Astrocyte (in vitro differentiated cells and primary cell): ENCODE measurements at regions not wholly inside any gene's neighbourhood (a gene's known extent, or its start where the extent isn't known, plus 50 kb on each side); places are given as distances from the start of the nearest gene placed in this dataset.
A peak's percentile ranks its signal among the peaks of the same experiment; 100 is the strongest.

Experiments
- DNase-seq: peaks from one replicate; pipeline ENCODE4 v3.0.0-alpha.2; 2010; ENCODE audit warnings: low read depth
- FAIRE-seq: peaks from 2 replicates; lab custom pipeline; 2011; peaks lifted over from hg19 to GRCh38; lab: Jason Lieb, UNC
- H2AFZ ChIP-seq: 2 replicates; pipeline ENCODE4 v1.6.0; 2012; ENCODE audit warnings: low read depth, low read length, inconsistent platforms
- H3K27ac ChIP-seq: 2 replicates; pipeline ENCODE4 v1.5.1; 2011; ENCODE audit warnings: low read depth, low read length, inconsistent platforms
- H3K27me3 ChIP-seq: 2 replicates; pipeline ENCODE4 v1.6.0; 2011; ENCODE audit warnings: low read length, inconsistent platforms; ENCODE audit not compliant: insufficient read depth
- H3K36me3 ChIP-seq: 2 replicates; pipeline ENCODE4 v1.5.1; 2011; ENCODE audit warnings: low read length, inconsistent platforms; ENCODE audit not compliant: insufficient read depth
- H3K4me1 ChIP-seq: 2 replicates; pipeline ENCODE4 v1.5.1; 2011; ENCODE audit warnings: low read length, inconsistent platforms; ENCODE audit not compliant: insufficient read depth
- H3K4me2 ChIP-seq: 2 replicates; pipeline ENCODE4 v1.6.0; 2012; ENCODE audit warnings: low read length, inconsistent platforms
- H3K4me3 ChIP-seq: 2 replicates; pipeline ENCODE4 v1.5.1; 2011; ENCODE audit warnings: low read depth, mild to moderate bottlenecking, low read length, inconsistent platforms; ENCODE audit not compliant: insufficient read depth
- H3K79me2 ChIP-seq: 2 replicates; pipeline ENCODE4 v1.6.0; 2012; ENCODE audit warnings: mild to moderate bottlenecking, low read length, inconsistent platforms; ENCODE audit not compliant: insufficient read depth
- H3K9ac ChIP-seq: 2 replicates; pipeline ENCODE4 v1.6.0; 2012; ENCODE audit warnings: mild to moderate bottlenecking, low read length, inconsistent platforms
- H3K9me3 ChIP-seq: 2 replicates; pipeline ENCODE4 v1.5.1; 2012; ENCODE audit warnings: low read depth, mild to moderate bottlenecking, low read length, inconsistent platforms; ENCODE audit not compliant: insufficient read depth
- H4K20me1 ChIP-seq: 2 replicates; pipeline ENCODE4 v1.6.0; 2012; ENCODE audit warnings: low read length, inconsistent platforms; ENCODE audit not compliant: insufficient read depth
- H3K27ac Mint-ChIP-seq: one replicate; pipeline ENCODE4 v1.8.0; 2021; ENCODE audit warnings: mild to moderate bottlenecking, mixed read lengths; ENCODE audit not compliant: unreplicated experiment
- H3K27me3 Mint-ChIP-seq: one replicate; pipeline ENCODE4 v1.8.0; 2021; ENCODE audit warnings: low read depth, mixed read lengths; ENCODE audit not compliant: unreplicated experiment
- H3K36me3 Mint-ChIP-seq: one replicate; pipeline ENCODE4 v1.8.0; 2021; ENCODE audit warnings: low read depth, mixed read lengths; ENCODE audit not compliant: unreplicated experiment
- H3K4me1 Mint-ChIP-seq: one replicate; pipeline ENCODE4 v1.8.0; 2021; ENCODE audit warnings: low read depth, mixed read lengths; ENCODE audit not compliant: unreplicated experiment
- H3K4me3 Mint-ChIP-seq: one replicate; pipeline ENCODE4 v1.8.0; 2021; ENCODE audit warnings: mild to moderate bottlenecking, moderate library complexity, mixed read lengths; ENCODE audit not compliant: unreplicated experiment
- H3K9me3 Mint-ChIP-seq: one replicate; pipeline ENCODE4 v1.8.0; 2021; ENCODE audit warnings: mild to moderate bottlenecking, mixed read lengths; ENCODE audit not compliant: unreplicated experiment
- CTCF ChIP-seq: IDR thresholded peaks from 2 replicates; pipeline ENCODE4 v1.5.1; 2011; ENCODE audit warnings: low read depth, mild to moderate bottlenecking, inconsistent platforms, low read length, moderate library complexity; ENCODE audit not compliant: insufficient read depth
- EZH2 ChIP-seq: IDR thresholded peaks from 2 replicates; pipeline ENCODE4 v1.6.1; 2012; ENCODE audit warnings: mild to moderate bottlenecking, low read length, inconsistent platforms; ENCODE audit not compliant: insufficient read depth

- H3K9ac ChIP-seq: no peak overlapping the region
- H3K4me3 ChIP-seq: no peak overlapping the region
- H3K4me3 Mint-ChIP-seq: no peak overlapping the region
- H3K27me3 ChIP-seq: no peaks in the 10 kb centered on the region
- no peaks in the 10 kb centered on the region for H3K79me2 ChIP-seq
- peaks cover 3% of the 10 kb centered on the region for H3K9me3 Mint-ChIP-seq
- H3K4me2 ChIP-seq: no peak overlapping the region
- no peak for TF ChIP-seq CTCF
- no peak for TF ChIP-seq EZH2
- H3K9me3 ChIP-seq: no peaks in the 10 kb centered on the region
- no peaks in the 10 kb centered on the region for H3K36me3 Mint-ChIP-seq
- no peaks in the 10 kb centered on the region for H4K20me1 ChIP-seq
- peaks cover 6% of the 10 kb centered on the region for H3K4me1 Mint-ChIP-seq
- no peaks in the 10 kb centered on the region for H3K36me3 ChIP-seq
- H3K27ac Mint-ChIP-seq: no peak overlapping the region
- DNase-seq (peak; percentile 55), FAIRE-seq (no peak)
- no peaks in the 10 kb centered on the region for H3K4me1 ChIP-seq
- no peaks in the 10 kb centered on the region for H3K27me3 Mint-ChIP-seq
- H3K27ac ChIP-seq: no peak overlapping the region
- no peak overlapping the region for H2AFZ ChIP-seq
These were observed 1171.5 kb upstream of the GOT2 start for GRCh38 chr16:59905606-59906005.

GRCh38 chr16:59905131-59905530 is 1171.0 kb upstream of the GOT2 start:
- H3K36me3 ChIP-seq: no peaks in the 10 kb centered on the region
- DNase-seq (no peak), FAIRE-seq (no peak)
- no peak overlapping the region for H3K9ac ChIP-seq
- no peaks in the 10 kb centered on the region for H3K4me1 ChIP-seq
- no peaks in the 10 kb centered on the region for H3K27me3 ChIP-seq
- no peak overlapping the region for H3K27ac ChIP-seq
- no peak overlapping the region for H3K4me2 ChIP-seq
- H4K20me1 ChIP-seq: no peaks in the 10 kb centered on the region
- H3K9me3 ChIP-seq: no peaks in the 10 kb centered on the region
- H3K4me1 Mint-ChIP-seq: peaks cover 6% of the 10 kb centered on the region
- no peaks in the 10 kb centered on the region for H3K79me2 ChIP-seq
- H3K36me3 Mint-ChIP-seq: no peaks in the 10 kb centered on the region
- no peaks in the 10 kb centered on the region for H3K27me3 Mint-ChIP-seq
- H3K9me3 Mint-ChIP-seq: peaks cover 3% of the 10 kb centered on the region
- no peak overlapping the region for H2AFZ ChIP-seq
- TF ChIP-seq CTCF (no peak), EZH2 (no peak)
- no peak overlapping the region for H3K4me3 ChIP-seq
- no peak overlapping the region for H3K4me3 Mint-ChIP-seq
- H3K27ac Mint-ChIP-seq: no peak overlapping the region

GRCh38 chr16:59899940-59900339 is 1165.8 kb upstream of the GOT2 start:
- Histone ChIP-seq H2AFZ (no peak overlapping the region), H3K79me2 (no peaks in the 10 kb centered on the region), H3K9ac (no peak overlapping the region), H3K36me3 (no peaks in the 10 kb centered on the region), H3K4me3 (no peak overlapping the region), H3K27ac (no peak overlapping the region), H3K27me3 (no peaks in the 10 kb centered on the region), H3K4me1 (no peaks in the 10 kb centered on the region), H3K9me3 (no peaks in the 10 kb centered on the region), H4K20me1 (no peaks in the 10 kb centered on the region), H3K4me2 (no peak overlapping the region)
- peaks cover 2% of the 10 kb centered on the region for H3K9me3 Mint-ChIP-seq
- no peak for TF ChIP-seq EZH2
- no peak for TF ChIP-seq CTCF
- no peak for FAIRE-seq
- no peak for DNase-seq
- H3K27me3 Mint-ChIP-seq: no peaks in the 10 kb centered on the region
- no peaks in the 10 kb centered on the region for H3K36me3 Mint-ChIP-seq
- H3K27ac Mint-ChIP-seq: no peak overlapping the region
- H3K4me1 Mint-ChIP-seq: no peaks in the 10 kb centered on the region
- no peak overlapping the region for H3K4me3 Mint-ChIP-seq
